Vagina (tissue), 2 donors: ENCODE measurements at regions not wholly inside any gene's neighbourhood (a gene's known extent, or its start where the extent isn't known, plus 50 kb on each side); places are given as distances from the start of the nearest gene placed in this dataset.

Source experiments
- DNase-seq, 2 donors: peaks; one replicate each; pipeline ENCODE4 v3.0.0-alpha.2; 2017; ENCODE audit errors: extremely low spot score in 2 of 2
- H3K27ac ChIP-seq: fragments of 200-600 bp; sonication (generic); one replicate; pipeline ENCODE4 v1.5.1; 2019
- H3K27me3 ChIP-seq: fragments of 200-600 bp; sonication (generic); one replicate; pipeline ENCODE4 v1.5.1; 2019
- H3K36me3 ChIP-seq, 2 donors: fragments of 200-600 bp; sonication (generic); one replicate each; pipeline ENCODE4 v1.5.1; 2017 to 2019
- H3K4me1 ChIP-seq: fragments of 200-600 bp; sonication (generic); one replicate; pipeline ENCODE4 v1.5.1; 2019
- H3K4me3 ChIP-seq, 2 donors: fragments of 200-600 bp; sonication (generic); 1 replicate in 1 of 2; 2 replicates in 1 of 2; pipeline ENCODE4 v1.5.1; 2016 to 2019
- H3K9me3 ChIP-seq: fragments of 200-600 bp; sonication (generic); one replicate; pipeline ENCODE4 v1.5.1; 2019
- CTCF ChIP-seq, 3 experiments: fragments of 450-650 bp in 2 of 3; fragments of 200-600 bp in 1 of 3; sonication (generic) in 1 of 3; IDR thresholded peaks; one replicate each; pipeline ENCODE4 v1.5.1; 2017 to 2019; ENCODE audit warnings: antibody characterized with exemption in 3 of 3, mild to moderate bottlenecking in 2 of 3, moderate library complexity in 2 of 3
- POLR2A ChIP-seq, 2 donors: fragments of 450-650 bp; IDR thresholded peaks; one replicate each; pipeline ENCODE4 v1.6.1; 2017; ENCODE audit warnings: antibody characterized with exemption in 2 of 2, mild to moderate bottlenecking in 2 of 2, moderate library complexity in 2 of 2
- POLR2AphosphoS5 ChIP-seq, 2 donors: sonication (generic); formaldehyde crosslinking; IDR thresholded peaks; one replicate each; pipeline ENCODE4 v1.9.0; 2017; ENCODE audit warnings: antibody characterized with exemption in 2 of 2, mild to moderate bottlenecking in 2 of 2, low read depth in 1 of 2; ENCODE audit not compliant: insufficient read depth in 1 of 2
- intact Hi-C: fragments of 100-400 bp; cut with DNase I; formaldehyde crosslinking; loops from one replicate; pipeline ENCODE4 v1.15.1; 2023

GRCh38 chr11:29458252-29458651 is 558.6 kb downstream of the KCNA4 start:
- no peaks in the 10 kb centered on the region for H3K27me3 ChIP-seq
- no peak overlapping the region for H3K27ac ChIP-seq
- no peak for TF ChIP-seq POLR2A (IDR thresholded peaks at IDR 0.05)
- no peak for TF ChIP-seq CTCF (IDR thresholded peaks at IDR 0.05)
- TF ChIP-seq POLR2AphosphoS5 (IDR thresholded peaks at IDR 0.05; ENCODE audit: insufficient read depth in 1 of 2, low read depth in 1 of 2): no peak
- no peak overlapping the region for H3K4me3 ChIP-seq
- DNase-seq: no peak
- H3K36me3 ChIP-seq: no peaks in the 10 kb centered on the region
- no peaks in the 10 kb centered on the region for H3K4me1 ChIP-seq
- no peaks in the 10 kb centered on the region for H3K9me3 ChIP-seq
- intact Hi-C loops: no loop called here

- Histone ChIP-seq H3K27ac (no peak overlapping the region), H3K4me1 (no peaks in the 10 kb centered on the region), H3K36me3 (no peaks in the 10 kb centered on the region), H3K27me3 (no peaks in the 10 kb centered on the region), H3K4me3 (no peak overlapping the region), H3K9me3 (no peaks in the 10 kb centered on the region)
- no peak for DNase-seq
- TF ChIP-seq CTCF (IDR thresholded peaks at IDR 0.05) (no peak), POLR2AphosphoS5 (IDR thresholded peaks at IDR 0.05; ENCODE audit: insufficient read depth in 1 of 2, low read depth in 1 of 2) (no peak), POLR2A (IDR thresholded peaks at IDR 0.05) (no peak)
- intact Hi-C loops: no loop called here
Observed at GRCh38 chr11:29452146-29452545, 564.7 kb downstream of the KCNA4 start.

GRCh38 chr11:29449281-29450074 is 567.4 kb downstream of the KCNA4 start:
- no peaks in the 10 kb centered on the region for H3K9me3 ChIP-seq
- no peaks in the 10 kb centered on the region for H3K36me3 ChIP-seq
- DNase-seq: no peak
- no peak overlapping the region for H3K27ac ChIP-seq
- H3K27me3 ChIP-seq: no peaks in the 10 kb centered on the region
- H3K4me1 ChIP-seq: no peaks in the 10 kb centered on the region
- no peak for TF ChIP-seq POLR2A (IDR thresholded peaks at IDR 0.05)
- TF ChIP-seq POLR2AphosphoS5 (IDR thresholded peaks at IDR 0.05; ENCODE audit: insufficient read depth in 1 of 2, low read depth in 1 of 2): no peak
- no peak for TF ChIP-seq CTCF (IDR thresholded peaks at IDR 0.05)
- no peak overlapping the region for H3K4me3 ChIP-seq
- intact Hi-C loops: no loop called here

GRCh38 chr11:29448246-29448877 is 568.5 kb downstream of the KCNA4 start:
- Histone ChIP-seq H3K4me1 (no peaks in the 10 kb centered on the region), H3K9me3 (no peaks in the 10 kb centered on the region), H3K4me3 (no peak overlapping the region), H3K27ac (no peak overlapping the region), H3K36me3 (no peaks in the 10 kb centered on the region), H3K27me3 (no peaks in the 10 kb centered on the region)
- intact Hi-C loops: no loop called here
- DNase-seq: no peak
- TF ChIP-seq POLR2A (IDR thresholded peaks at IDR 0.05): no peak
- TF ChIP-seq POLR2AphosphoS5 (IDR thresholded peaks at IDR 0.05; ENCODE audit: insufficient read depth in 1 of 2, low read depth in 1 of 2): no peak
- TF ChIP-seq CTCF (IDR thresholded peaks at IDR 0.05): no peak

- intact Hi-C loops: no loop called here
Observed at GRCh38 chr11:29447821-29448220, 569.0 kb downstream of the KCNA4 start.

More at GRCh38 chr11:29447821-29448220, 569.0 kb downstream of the KCNA4 start:
- Histone ChIP-seq H3K4me1 (no peaks in the 10 kb centered on the region), H3K4me3 (no peak overlapping the region), H3K9me3 (no peaks in the 10 kb centered on the region), H3K27ac (no peak overlapping the region), H3K27me3 (no peaks in the 10 kb centered on the region), H3K36me3 (no peaks in the 10 kb centered on the region)
- TF ChIP-seq POLR2AphosphoS5 (IDR thresholded peaks at IDR 0.05; ENCODE audit: insufficient read depth in 1 of 2, low read depth in 1 of 2) (no peak), POLR2A (IDR thresholded peaks at IDR 0.05) (no peak), CTCF (IDR thresholded peaks at IDR 0.05) (no peak)
- DNase-seq: no peak
